ENCODE measurements at regions not wholly inside any gene's neighbourhood (a gene's known extent, or its start where the extent isn't known, plus 50 kb on each side); places are given as distances from the start of the nearest gene placed in this dataset.
A peak's percentile ranks its signal among the peaks of the same experiment; 100 is the strongest.
"Not testable (repeated sequence)": the region's sequence is repeated elsewhere in the genome, so short reads cannot be mapped to it uniquely, and the experiment has no call there.

GRCh38 chr12:94831081-94831751, 172.3 kb downstream of the NDUFA12 start:
- peak in 1 of 8 experiments; percentile 45 for ATAC-seq (replicated peaks in 6 of 8)
- Histone ChIP-seq H3K4me1 (replicated peaks in 1 of 2) (peaks cover 8% of the 10 kb centered on the region in 2 donors), H3K27ac (no peak overlapping the region), H3K4me3 (no peak overlapping the region)
- in situ Hi-C loops (cut with MboI; ENCODE audit: low pct_unique_long_range_greater_than_20kb in 2 of 9, low sequenced_read_pairs in 9 of 9, unreplicated experiment in 9 of 9): no loop called here
- 67 to 100% (median 88%) methylated on average over 2 to 5 of the region's 9 CpGs; no CpG with 5 or more reads in 3 of the 10 experiments for WGBS, 10 experiments

DNA sequence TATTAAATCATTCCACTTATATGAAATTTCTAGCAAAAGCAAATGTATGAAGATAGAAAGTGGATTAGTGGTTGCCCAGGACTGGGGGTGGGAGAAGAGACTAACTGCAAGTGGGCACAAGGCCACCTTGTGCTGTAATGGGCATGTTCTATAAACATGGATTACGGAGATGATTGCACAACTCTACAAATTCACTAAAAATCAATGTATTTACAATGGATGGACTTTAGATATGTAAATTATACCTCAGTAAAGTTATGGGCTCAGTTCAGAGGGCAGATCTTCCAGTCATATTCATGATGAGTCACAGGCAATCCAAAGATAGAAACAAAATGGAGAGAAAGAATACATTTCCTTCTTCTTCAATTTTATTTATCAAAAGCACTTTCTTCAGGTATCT, 173.9 kb downstream of the NDUFA12 start:
- 0 to 100% (median 90%) methylated on average over 1 of the region's 1 CpG; no CpG with 5 or more reads in 2 of the 10 experiments for WGBS, 10 experiments
- in situ Hi-C loops (cut with MboI; ENCODE audit: low pct_unique_long_range_greater_than_20kb in 2 of 9, low sequenced_read_pairs in 9 of 9, unreplicated experiment in 9 of 9): no loop called here

DNA sequence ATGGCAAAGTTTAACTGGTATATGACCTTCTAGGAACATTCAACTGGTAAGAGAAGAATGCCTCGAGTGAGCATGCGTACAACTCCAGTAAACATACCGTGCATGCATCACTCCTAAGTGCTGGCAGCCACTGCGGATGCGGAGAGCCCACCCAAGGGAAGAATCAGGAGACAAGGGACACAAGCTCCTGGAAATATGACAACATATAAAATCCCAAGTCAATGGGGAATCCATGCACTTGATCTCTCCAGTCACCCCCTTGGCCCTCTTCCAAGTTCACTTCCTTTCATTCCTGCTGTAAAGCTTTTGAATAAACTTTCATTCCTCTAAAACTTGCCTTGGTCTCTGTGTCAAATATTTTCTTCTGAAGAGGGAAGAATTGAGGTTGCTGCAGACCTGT, 168.7 kb upstream of the TMCC3 start:
- in situ Hi-C loops (cut with MboI; ENCODE audit: low pct_unique_long_range_greater_than_20kb in 2 of 9, low sequenced_read_pairs in 9 of 9, unreplicated experiment in 9 of 9): no loop called here

More for the DNA sequence above, 173.9 kb downstream of the NDUFA12 start:
- Histone ChIP-seq H3K27ac (no peak overlapping the region), H3K4me1 (replicated peaks in 1 of 2) (peaks cover 8% of the 10 kb centered on the region in 2 donors), H3K4me3 (no peak overlapping the region)
- ATAC-seq (replicated peaks in 6 of 8): peak in 2 of 8 experiments; percentile 15 to 32

GRCh38 chr12:94817695-94818075, 167.3 kb upstream of the TMCC3 start:
- WGBS, 10 experiments: 40 to 100% (median 100%) methylated on average over 1 of the region's 1 CpG; no CpG with 5 or more reads in 2 of the 10 experiments
- H3K4me1 ChIP-seq (replicated peaks in 1 of 2): peaks cover 0 to 4% of the 10 kb centered on the region in 2 donors
- H3K27ac ChIP-seq: no peak overlapping the region
- no peak overlapping the region for H3K4me3 ChIP-seq
- in situ Hi-C loops (cut with MboI; ENCODE audit: low pct_unique_long_range_greater_than_20kb in 2 of 9, low sequenced_read_pairs in 9 of 9, unreplicated experiment in 9 of 9): no loop called here
- ATAC-seq (replicated peaks in 6 of 8): no peak

More for the DNA sequence above, 168.7 kb upstream of the TMCC3 start:
- 33 to 87% (median 80%) methylated on average over 3 to 5 of the region's 5 CpGs; no CpG with 5 or more reads in 3 of the 10 experiments for WGBS, 10 experiments
- no peak for ATAC-seq (replicated peaks in 6 of 8)
- Histone ChIP-seq H3K4me3 (no peak overlapping the region), H3K4me1 (replicated peaks in 1 of 2) (peaks cover 0 to 4% of the 10 kb centered on the region in 2 donors), H3K27ac (no peak overlapping the region)

GRCh38 chr12:94817201-94817600, 166.8 kb upstream of the TMCC3 start:
- H3K4me1 ChIP-seq (replicated peaks in 1 of 2); H3K27ac ChIP-seq; in situ Hi-C loops (cut with MboI; ENCODE audit: low pct_unique_long_range_greater_than_20kb in 2 of 9, low sequenced_read_pairs in 9 of 9, unreplicated experiment in 9 of 9); ATAC-seq (replicated peaks in 6 of 8); H3K4me3 ChIP-seq: not testable (repeated sequence)
- WGBS, 10 experiments: 37 to 100% (median 86%) methylated on average over 1 to 8 of the region's 15 CpGs; no CpG with 5 or more reads in 1 of the 10 experiments

GRCh38 chr12:94816746-94817145, 166.4 kb upstream of the TMCC3 start:
- in situ Hi-C loops (cut with MboI; ENCODE audit: low pct_unique_long_range_greater_than_20kb in 2 of 9, low sequenced_read_pairs in 9 of 9, unreplicated experiment in 9 of 9); H3K4me3 ChIP-seq; ATAC-seq (replicated peaks in 6 of 8); H3K4me1 ChIP-seq (replicated peaks in 1 of 2); H3K27ac ChIP-seq: not testable (repeated sequence)
- WGBS, 10 experiments: 43 to 100% (median 61%) methylated on average over 1 to 3 of the region's 5 CpGs; no CpG with 5 or more reads in 3 of the 10 experiments

DNA sequence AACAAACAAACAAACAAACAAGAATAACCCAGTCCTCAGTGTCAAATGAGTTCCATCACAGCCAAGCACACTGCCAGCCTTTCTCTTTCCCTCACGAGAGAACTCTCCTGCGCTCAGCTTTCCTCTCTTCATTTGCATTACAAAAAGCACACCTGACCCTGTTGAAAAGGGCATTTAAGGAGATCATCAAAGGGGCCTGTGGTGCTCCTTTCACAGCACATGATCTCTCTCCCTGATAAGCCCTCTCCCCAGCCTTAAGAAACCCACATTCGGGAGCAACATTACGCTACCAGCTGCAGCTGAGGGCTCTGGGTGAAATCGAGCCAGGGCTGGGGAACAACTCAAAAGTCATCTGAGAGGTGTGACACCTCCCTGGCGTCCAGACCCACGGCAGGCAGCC, 165.6 kb upstream of the TMCC3 start:
- Histone ChIP-seq H3K4me1 (replicated peaks in 1 of 2) (peaks cover 0 to 4% of the 10 kb centered on the region in 2 donors), H3K27ac (no peak overlapping the region), H3K4me3 (no peak overlapping the region)
- WGBS, 10 experiments: 15 to 60% (median 22%) methylated on average over 2 to 6 of the region's 7 CpGs; no CpG with 5 or more reads in 4 of the 10 experiments
- in situ Hi-C loops (cut with MboI; ENCODE audit: low pct_unique_long_range_greater_than_20kb in 2 of 9, low sequenced_read_pairs in 9 of 9, unreplicated experiment in 9 of 9): no loop called here
- no peak for ATAC-seq (replicated peaks in 6 of 8)

GRCh38 chr12:94815450-94815849, 165.1 kb upstream of the TMCC3 start:
- Histone ChIP-seq H3K4me3 (no peak overlapping the region), H3K4me1 (replicated peaks in 1 of 2) (peaks cover 0 to 4% of the 10 kb centered on the region in 2 donors), H3K27ac (no peak overlapping the region)
- 47 to 100% (median 81%) methylated on average over 1 to 2 of the region's 2 CpGs; no CpG with 5 or more reads in 4 of the 10 experiments for WGBS, 10 experiments
- in situ Hi-C loops (cut with MboI; ENCODE audit: low pct_unique_long_range_greater_than_20kb in 2 of 9, low sequenced_read_pairs in 9 of 9, unreplicated experiment in 9 of 9): no loop called here
- ATAC-seq (replicated peaks in 6 of 8): no peak

DNA sequence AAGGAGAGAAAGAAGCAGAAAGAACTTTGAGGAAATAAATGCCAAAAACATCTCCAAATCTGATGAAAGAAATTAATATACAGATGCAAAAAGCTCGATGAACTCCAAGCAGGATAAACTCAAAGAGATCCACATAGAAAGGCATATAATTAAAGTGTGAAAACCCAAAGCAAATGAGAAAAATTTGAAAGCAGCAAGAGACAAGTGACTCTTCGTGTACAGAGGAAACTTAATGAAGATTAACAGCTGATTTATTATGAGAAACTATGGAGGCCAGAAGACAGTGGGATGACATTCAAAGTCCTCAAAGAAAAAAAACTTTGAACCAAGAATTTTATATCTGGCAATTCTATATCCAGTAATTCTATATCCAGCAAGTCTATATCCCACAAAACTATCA, 163.0 kb upstream of the TMCC3 start:
- 11 to 83% (median 43%) methylated on average over 1 to 2 of the region's 2 CpGs for WGBS, 10 experiments
- in situ Hi-C loops (cut with MboI; ENCODE audit: low pct_unique_long_range_greater_than_20kb in 2 of 9, low sequenced_read_pairs in 9 of 9, unreplicated experiment in 9 of 9): no loop called here
- Histone ChIP-seq H3K27ac (no peak overlapping the region), H3K4me3 (no peak overlapping the region), H3K4me1 (replicated peaks in 1 of 2) (peaks cover 0 to 4% of the 10 kb centered on the region in 2 donors)
- no peak for ATAC-seq (replicated peaks in 6 of 8)

DNA sequence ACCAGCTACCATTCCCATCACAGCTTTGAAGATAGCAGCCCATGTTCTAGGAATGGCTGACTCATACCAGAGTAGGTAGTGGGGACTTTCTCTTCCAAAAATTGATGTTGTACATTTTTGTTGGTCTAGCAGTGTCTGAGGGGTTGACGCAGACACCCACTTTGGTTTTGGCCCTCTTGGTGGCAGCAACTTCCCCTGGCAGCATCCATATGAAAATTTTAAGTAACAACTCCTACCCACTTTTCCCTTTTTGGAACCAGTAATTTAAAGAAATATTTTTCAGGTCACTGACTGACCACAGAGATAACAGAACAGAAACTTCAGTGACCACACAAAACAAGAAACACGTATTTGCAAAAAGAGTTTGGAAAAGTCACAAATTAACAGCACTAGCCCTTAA, 162.0 kb upstream of the TMCC3 start:
- ATAC-seq (replicated peaks in 6 of 8): no peak
- Histone ChIP-seq H3K4me1 (replicated peaks in 1 of 2) (peaks cover 0 to 4% of the 10 kb centered on the region in 2 donors), H3K27ac (no peak overlapping the region), H3K4me3 (no peak overlapping the region)
- 55 to 100% (median 91%) methylated on average over 1 to 2 of the region's 2 CpGs for WGBS, 10 experiments
- in situ Hi-C loops (cut with MboI; ENCODE audit: low pct_unique_long_range_greater_than_20kb in 2 of 9, low sequenced_read_pairs in 9 of 9, unreplicated experiment in 9 of 9): no loop called here

DNA sequence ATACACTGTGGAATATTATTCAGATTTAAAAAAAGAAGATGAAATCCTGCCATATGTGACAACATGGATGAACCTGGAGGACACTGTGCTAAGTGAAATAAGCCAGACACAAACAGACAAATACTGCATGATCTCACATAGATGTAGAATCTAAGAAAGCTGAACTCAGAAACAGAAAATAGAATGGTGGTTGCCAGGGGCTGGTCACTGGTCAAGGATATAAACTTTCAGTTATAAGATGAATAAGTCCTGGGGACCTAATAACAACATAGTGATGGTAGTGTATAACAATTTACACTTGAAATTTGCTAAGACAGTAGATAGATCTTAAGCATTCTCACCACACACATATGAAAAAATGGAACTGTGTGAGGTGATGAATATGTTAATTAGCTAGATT, 161.3 kb upstream of the TMCC3 start:
- no peak for ATAC-seq (replicated peaks in 6 of 8)
- Histone ChIP-seq H3K4me3 (no peak overlapping the region), H3K4me1 (replicated peaks in 1 of 2) (peaks cover 0 to 4% of the 10 kb centered on the region in 2 donors), H3K27ac (no peak overlapping the region)
- in situ Hi-C loops (cut with MboI; ENCODE audit: low pct_unique_long_range_greater_than_20kb in 2 of 9, low sequenced_read_pairs in 9 of 9, unreplicated experiment in 9 of 9): no loop called here

GRCh38 chr12:94807951-94808350, 157.6 kb upstream of the TMCC3 start:
- Histone ChIP-seq H3K27ac (no peak overlapping the region), H3K4me1 (replicated peaks in 1 of 2) (peaks cover 6 to 7% of the 10 kb centered on the region in 2 donors), H3K4me3 (no peak overlapping the region)
- no peak for ATAC-seq (replicated peaks in 6 of 8)
- in situ Hi-C loops (cut with MboI; ENCODE audit: low pct_unique_long_range_greater_than_20kb in 2 of 9, low sequenced_read_pairs in 9 of 9, unreplicated experiment in 9 of 9): no loop called here

- Histone ChIP-seq H3K4me1 (replicated peaks in 1 of 2) (peaks cover 6 to 7% of the 10 kb centered on the region in 2 donors), H3K27ac (no peak overlapping the region), H3K4me3 (no peak overlapping the region)
- ATAC-seq (replicated peaks in 6 of 8): peak in 5 of 8 experiments; percentile 33 to 74 (median 53)
- 68 to 100% (median 93%) methylated on average over 1 to 6 of the region's 6 CpGs; no CpG with 5 or more reads in 2 of the 10 experiments for WGBS, 10 experiments
- in situ Hi-C loops (cut with MboI; ENCODE audit: low pct_unique_long_range_greater_than_20kb in 2 of 9, low sequenced_read_pairs in 9 of 9, unreplicated experiment in 9 of 9): no loop called here
These were observed 156.3 kb upstream of the TMCC3 start for GRCh38 chr12:94806617-94807016.

Data from motor neuron (in vitro differentiated cells).